GM12874 (cell line): ENCODE measurements at regions not wholly inside any gene's neighbourhood (a gene's known extent, or its start where the extent isn't known, plus 50 kb on each side); places are given as distances from the start of the nearest gene placed in this dataset.

ENCODE experiments used
- CTCF ChIP-seq: IDR thresholded peaks from 2 replicates; pipeline ENCODE4 v1.5.1; 2011; ENCODE audit warnings: low read depth, mild to moderate bottlenecking, control low read depth, low read length, moderate library complexity; ENCODE audit not compliant: insufficient read depth

GRCh38 chr10:62960416-62960815 lies 144.2 kb upstream of the EGR2 start:
- no peak for TF ChIP-seq CTCF

GRCh38 chr10:62959553-62959952 lies 143.4 kb upstream of the EGR2 start:
- no peak for TF ChIP-seq CTCF

GRCh38 chr10:62958980-62959379 lies 142.8 kb upstream of the EGR2 start:
- TF ChIP-seq CTCF, result no peak

GRCh38 chr10:62946278-62946677 lies 130.1 kb upstream of the EGR2 start:
- TF ChIP-seq CTCF, result no peak

GRCh38 chr10:62939698-62940097 lies 123.5 kb upstream of the EGR2 start:
- no peak for TF ChIP-seq CTCF

- no peak for TF ChIP-seq CTCF
Measured at GRCh38 chr10:62938672-62939071, 122.5 kb upstream of the EGR2 start.

GRCh38 chr10:62937674-62938073 lies 121.5 kb upstream of the EGR2 start:
- no peak for TF ChIP-seq CTCF

GRCh38 chr10:62935022-62935421 lies 118.9 kb upstream of the EGR2 start:
- no peak for TF ChIP-seq CTCF
